ENCODE measurements at regions not wholly inside any gene's neighbourhood (a gene's known extent, or its start where the extent isn't known, plus 50 kb on each side); places are given as distances from the start of the nearest gene placed in this dataset.

DNA sequence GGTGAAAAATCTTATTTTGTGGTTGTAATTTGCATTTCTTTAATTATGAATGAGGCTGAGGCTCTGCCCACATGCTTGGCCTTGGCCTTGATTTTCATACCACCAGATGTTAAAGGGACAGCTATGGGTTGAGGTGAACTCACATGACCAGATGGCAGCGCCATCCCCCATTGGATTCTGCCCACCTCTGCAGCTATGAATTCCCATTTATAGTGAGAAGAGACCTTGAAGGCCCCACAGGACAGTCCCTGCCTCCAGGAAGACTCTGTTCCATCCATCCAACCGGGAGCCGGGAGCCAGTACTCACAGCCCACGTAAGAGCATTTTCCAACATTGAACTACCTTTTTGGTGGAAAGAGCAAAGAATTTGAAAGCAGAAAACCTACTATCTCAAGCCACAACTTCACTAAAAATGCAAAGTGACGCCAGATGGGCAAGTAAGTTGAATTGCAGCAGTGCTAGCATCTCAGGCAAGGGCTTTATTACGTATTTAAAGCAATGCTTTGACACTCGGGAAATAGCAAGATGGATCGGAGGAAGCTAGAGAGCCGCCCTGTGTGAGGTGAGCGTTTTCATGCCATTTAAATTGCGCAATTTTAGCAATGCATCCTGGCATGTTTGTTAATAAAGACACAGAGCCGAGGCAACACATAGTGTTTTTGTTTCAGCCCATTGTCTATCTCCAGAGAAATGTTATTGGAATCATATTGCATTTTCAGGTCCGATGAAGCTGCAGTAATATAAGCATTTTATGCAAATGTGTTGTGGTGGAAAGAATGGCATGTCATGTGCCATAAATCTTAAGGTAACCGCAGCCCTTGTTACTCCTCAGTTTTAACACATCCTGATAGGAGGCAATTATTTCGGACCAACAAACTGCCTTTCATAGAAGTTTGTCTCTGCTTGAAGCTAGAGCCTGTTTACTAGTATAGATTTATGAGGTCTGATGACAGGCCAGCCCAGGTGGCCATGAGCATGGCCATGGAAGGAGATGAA lies 273.4 kb upstream of the TNRC6C start:
- no peak for DNase-seq (ENCODE audit: low read depth)

DNA sequence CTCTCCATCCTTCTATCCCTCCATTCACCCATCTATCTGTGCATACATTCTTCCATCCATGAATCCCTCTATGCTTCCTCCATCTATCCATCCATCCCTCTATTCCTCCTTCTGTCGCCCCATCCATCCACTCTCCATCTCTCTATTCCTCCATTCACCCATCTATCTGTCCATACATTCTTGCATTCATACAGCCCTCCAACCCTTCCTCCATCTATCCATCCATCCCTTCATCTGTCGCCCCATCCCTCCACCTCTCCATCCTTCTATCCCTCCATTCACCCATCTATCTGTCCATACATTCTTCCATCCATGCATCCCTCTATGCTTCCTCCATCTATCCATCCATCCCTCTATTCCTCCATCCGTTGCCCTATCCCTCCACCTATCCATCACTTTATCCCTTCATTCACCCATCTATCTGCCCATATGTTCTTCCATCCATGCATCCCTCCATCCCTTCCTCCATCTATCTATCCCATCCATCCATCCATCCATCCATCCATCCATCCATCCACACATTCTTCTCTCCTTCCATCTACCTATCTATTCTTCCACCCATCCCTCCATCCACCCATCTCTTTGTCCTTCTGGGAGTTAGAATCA lies 272.5 kb upstream of the TNRC6C start:
- DNase-seq (ENCODE audit: low read depth): no peak

DNA sequence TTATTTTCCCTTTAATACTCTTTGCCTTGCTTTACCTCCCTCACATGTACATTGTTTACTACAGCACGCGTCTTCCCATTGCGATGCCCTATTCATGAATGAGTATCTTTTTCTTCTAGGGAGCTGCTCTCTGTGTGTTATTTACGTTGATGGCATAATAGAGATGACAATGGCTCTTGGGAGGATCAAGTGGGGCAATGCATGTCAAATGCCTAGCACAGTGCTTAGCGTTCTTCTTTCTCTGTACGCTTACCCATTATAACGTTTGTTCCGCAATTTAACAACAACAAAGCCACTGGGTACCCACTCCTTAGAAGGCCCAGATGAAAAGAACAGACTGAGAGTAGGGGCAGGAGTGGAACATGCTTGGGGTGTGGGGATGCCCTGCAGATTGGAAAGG lies 271.6 kb upstream of the TNRC6C start:
- DNase-seq (ENCODE audit: low read depth): no peak

GRCh38 chr17:77687417-77687816 lies 271.1 kb upstream of the TNRC6C start:
- DNase-seq (ENCODE audit: low read depth): no peak

DNA sequence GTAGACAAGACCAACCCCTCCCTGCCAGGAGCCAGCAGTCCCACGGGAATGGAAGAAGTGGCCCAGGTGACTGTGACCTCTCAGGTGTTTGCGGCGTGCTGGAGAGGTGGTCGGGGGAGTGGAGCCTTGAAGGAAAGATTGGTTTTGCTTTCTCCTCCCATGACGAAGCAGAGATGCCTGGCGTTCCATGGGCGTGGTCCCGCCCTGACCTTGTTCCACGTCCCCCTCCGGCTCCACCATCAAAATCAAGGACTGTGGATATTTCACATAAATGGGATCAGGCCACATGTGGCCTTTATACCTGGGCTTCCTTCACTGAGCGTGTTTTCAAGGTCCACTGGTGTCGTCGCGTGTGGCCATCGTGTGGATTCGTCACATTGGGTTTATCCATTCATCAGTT lies 270.6 kb upstream of the TNRC6C start:
- DNase-seq (ENCODE audit: low read depth): no peak

DNA sequence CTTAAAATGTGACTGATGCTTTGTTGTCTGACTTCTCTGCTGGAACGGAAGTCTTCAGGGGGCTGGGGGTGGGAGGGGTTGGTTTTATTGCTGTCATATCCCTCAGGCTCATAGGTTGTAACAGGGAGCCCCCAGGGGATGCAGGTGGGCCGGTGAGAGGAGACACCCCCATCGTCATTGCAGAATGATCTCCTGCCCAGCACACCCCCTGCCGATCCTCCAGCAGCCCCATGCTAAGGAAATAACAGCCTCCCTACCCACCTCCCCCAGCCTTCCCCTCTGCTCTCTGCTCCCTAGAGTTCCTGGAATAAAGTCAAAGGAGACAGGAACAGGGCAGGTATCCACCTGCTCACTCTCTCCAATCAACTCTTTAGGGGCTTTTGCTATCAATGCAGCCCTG lies 270.1 kb upstream of the TNRC6C start:
- no peak for DNase-seq (ENCODE audit: low read depth)

DNA sequence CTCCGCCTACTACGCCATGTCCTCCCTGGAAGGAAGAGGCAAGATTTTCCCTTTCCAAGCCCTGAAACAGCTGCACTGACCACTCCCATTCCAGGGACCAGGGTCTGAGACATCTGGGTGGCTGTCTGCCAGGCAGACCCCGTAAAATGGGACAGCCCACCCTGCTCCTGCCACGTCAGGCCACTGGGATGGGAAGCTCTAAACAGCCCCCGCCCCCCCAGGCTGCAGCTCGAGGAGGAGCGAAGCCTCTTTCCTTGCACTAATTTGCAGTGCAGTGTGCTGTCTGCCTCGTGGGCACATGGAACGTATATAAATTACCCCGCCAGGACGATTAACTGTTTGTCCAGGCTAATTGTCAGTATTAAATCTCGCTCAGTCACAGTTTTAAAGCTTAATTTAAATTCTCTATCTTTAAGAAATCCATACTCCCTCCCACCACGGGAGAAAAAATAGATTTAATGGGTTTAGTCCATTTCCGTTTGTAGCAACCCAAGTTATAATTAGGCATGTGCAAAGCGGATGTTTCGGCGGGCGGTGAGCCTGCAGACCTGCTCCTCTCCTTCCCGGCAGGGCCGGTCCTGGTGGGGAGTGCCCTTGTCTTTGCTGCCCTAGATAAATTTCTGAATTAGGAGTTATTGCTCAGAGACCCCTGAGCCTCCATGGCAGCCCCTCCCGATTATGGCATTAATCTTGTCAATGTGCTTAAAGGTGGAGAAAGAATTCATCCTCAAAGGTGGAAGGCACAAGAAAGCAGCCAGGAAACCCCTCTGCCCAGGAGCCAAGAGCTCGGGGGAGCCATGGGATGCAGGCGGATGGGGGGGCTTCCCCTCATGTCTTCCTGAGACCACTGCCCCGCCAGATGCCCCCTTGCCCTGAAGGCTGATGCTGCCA lies 268.0 kb upstream of the TNRC6C start:
- no peak for DNase-seq (ENCODE audit: low read depth)

DNA sequence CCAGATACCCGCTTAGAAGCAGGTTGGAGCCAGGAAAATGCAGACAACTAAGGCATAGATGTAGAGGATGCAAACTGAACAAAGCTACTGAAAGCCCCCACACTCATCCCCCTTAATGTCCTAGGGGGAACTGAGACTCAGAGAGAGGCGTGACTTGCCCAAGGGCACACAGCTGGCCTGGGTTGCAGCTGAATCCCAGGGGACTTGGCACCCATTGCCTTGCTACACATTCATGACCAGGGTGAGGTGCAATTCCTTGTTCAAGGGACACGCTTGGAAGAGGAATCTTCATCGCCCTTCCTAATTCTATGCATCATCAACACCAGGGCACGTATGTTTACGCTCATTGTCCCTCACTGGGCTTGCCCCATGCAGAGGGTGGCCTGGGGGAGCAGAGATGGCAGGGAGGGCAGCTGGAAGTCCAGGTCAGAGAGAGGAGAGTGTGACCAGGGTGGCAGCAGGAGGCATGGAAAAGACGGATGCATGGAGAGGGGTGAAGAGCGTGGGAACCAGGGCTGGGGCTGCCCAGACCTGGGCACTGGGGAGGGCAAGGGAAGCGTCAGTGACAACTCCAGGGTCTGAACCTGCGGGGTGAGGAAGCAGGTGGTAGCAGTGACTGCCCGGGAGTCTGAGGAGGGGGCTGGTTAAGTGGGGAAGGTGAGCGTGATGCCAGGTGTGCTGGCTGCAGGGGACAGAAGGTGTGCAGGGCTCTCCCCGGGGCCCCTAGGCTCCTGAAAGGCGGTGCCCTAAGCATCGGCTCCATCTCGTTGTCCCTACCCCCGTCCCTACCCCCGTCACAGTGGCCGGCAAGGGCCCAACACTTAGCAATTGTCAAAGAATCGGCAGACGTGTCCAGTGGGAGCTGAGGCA lies 267.1 kb upstream of the TNRC6C start:
- DNase-seq (ENCODE audit: low read depth): no peak

- peak; percentile 34 for DNase-seq (ENCODE audit: low read depth)
Observed at GRCh38 chr17:77692571-77693161, 265.8 kb upstream of the TNRC6C start.

GRCh38 chr17:77693301-77693700 lies 265.2 kb upstream of the TNRC6C start:
- DNase-seq (ENCODE audit: low read depth): no peak

GRCh38 chr17:77693776-77694175 lies 264.7 kb upstream of the TNRC6C start:
- no peak for DNase-seq (ENCODE audit: low read depth)

DNA sequence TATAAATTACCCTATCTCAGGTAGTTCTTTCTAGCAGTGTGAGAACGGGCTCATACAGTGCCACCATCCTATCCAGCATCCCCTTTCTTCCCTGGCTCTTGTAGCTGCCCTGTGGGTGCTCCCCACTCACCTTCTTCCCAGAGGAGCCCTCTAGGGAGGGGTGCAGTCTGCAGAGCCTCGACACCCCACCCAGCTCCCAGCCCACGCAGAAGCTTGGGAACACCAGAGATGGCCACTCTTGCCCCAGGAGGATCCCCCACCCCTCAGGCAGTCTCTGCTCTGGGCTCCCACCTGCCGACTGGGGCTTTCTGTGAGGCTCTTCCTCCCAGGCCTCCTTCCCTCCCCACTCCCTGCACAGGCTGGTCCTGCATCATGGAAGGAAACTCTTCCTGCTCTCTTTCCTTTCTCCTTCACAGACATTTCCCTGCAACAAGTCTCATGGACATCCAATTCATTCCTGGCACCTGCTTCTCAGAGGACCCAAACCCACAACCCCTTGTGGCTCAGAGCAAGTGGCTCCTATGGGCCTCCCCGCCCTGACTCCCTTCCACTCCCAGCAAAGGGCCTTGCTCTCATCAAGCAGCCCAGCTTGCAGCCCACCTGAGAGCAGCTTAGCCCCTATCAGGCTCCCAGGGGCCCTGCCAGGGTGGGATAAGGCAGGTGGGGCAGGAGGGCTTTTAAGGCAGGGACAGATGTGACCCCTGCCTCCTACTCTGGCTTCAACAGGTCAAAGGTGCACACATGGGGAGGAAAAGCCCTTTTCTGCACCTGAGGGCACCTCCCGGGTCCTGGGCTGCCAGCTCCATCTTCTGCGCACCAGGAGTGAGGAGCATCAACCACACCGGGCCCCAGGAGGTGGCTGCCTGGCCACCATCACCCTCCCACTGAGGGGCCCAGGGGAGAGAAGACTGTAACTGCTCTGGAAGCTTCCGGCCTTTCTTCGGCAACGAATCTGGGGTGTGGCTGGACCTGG lies 263.8 kb upstream of the TNRC6C start:
- DNase-seq (ENCODE audit: low read depth): no peak

DNA sequence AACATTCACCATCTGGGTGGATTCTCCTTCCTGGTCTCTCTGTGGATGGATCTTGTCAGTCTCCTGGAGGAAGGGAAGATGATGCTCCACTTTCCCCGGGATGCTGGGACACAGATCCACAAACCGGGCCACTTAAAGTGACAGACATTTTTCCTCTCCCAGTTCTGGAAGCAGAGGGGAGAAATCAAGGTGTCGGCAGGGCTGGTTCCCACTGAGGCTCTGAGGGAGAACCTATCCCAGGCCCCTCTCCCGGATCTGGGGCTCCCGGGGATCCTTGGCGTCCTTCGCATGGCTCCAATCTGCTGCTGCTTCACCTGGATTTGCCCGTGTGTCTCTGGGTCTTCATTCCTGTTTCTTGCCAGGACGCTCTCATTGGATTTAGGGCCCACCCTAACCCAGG lies 263.1 kb upstream of the TNRC6C start:
- DNase-seq (ENCODE audit: low read depth): no peak

- DNase-seq (ENCODE audit: low read depth): no peak
Observed at GRCh38 chr17:77696151-77696720, 262.3 kb upstream of the TNRC6C start.

GRCh38 chr17:77696721-77697460 lies 261.6 kb upstream of the TNRC6C start:
- no peak for DNase-seq (ENCODE audit: low read depth)

DNA sequence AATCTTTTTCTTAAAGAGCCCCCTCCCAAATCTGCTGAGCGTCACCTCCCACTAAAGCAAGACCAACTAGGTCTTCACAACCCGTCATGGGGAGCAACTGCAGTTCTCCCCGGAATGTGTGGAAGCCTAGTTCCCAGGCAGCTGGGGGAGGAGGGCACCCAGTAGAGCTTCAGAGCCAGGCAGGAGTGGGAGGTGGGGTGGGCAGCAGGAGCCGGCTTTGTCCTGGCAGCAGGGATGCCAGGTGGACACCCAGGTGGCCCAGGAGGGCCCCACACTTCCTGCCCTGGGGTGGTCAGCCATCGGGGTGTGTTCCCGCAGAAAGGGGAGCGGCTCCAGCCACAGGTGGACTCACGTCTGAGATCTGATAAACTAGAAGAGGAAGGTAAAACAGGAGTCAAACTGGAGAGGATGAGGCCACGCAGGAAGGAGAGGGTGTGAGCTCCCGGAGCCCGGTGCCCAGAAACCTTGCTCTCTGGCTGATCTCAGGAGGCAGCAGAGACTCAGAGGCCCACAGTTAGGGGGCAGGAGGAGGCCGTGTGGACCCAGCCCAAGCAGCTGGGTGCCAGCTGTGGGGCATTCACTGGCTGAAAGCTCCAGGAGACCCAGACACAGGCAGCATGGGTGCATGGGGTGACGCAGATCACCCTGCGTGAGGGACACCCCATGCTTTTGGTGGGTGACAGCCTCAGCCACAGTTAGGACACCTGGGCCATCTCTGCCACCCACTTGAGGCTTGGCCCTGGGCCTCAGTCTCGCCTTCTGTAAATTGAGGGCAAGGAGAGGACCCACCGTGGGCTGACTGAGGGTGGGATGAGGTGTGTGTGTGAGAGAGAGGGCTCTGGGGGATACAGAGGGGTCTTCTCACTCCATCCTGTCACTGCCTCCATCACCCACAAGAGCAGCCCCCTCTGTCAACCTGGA lies 260.8 kb upstream of the TNRC6C start:
- DNase-seq (ENCODE audit: low read depth): no peak

GRCh38 chr17:77698903-77699623 lies 259.4 kb upstream of the TNRC6C start:
- no peak for DNase-seq (ENCODE audit: low read depth)

Data from stromal cell of bone marrow (primary cell).